GF-D8 (cell line): ENCODE measurements at regions not wholly inside any gene's neighbourhood (a gene's known extent, or its start where the extent isn't known, plus 50 kb on each side); places are given as distances from the start of the nearest gene placed in this dataset.
"Not testable (repeated sequence)": the region's sequence is repeated elsewhere in the genome, so short reads cannot be mapped to it uniquely, and the experiment has no call there.

Experiments
- DNase-seq: peaks from one replicate; lab custom pipeline; 2025; lab: John Stamatoyannopoulos, UW

GRCh38 chr5:168092209-168093185 lies 198.9 kb upstream of the WWC1 start:
- no peak for DNase-seq

- DNase-seq, result no peak
Measured at GRCh38 chr5:168093200-168093910, 198.1 kb upstream of the WWC1 start.

- DNase-seq, result no peak
Measured at GRCh38 chr5:168096525-168096924, 194.9 kb upstream of the WWC1 start.

DNA sequence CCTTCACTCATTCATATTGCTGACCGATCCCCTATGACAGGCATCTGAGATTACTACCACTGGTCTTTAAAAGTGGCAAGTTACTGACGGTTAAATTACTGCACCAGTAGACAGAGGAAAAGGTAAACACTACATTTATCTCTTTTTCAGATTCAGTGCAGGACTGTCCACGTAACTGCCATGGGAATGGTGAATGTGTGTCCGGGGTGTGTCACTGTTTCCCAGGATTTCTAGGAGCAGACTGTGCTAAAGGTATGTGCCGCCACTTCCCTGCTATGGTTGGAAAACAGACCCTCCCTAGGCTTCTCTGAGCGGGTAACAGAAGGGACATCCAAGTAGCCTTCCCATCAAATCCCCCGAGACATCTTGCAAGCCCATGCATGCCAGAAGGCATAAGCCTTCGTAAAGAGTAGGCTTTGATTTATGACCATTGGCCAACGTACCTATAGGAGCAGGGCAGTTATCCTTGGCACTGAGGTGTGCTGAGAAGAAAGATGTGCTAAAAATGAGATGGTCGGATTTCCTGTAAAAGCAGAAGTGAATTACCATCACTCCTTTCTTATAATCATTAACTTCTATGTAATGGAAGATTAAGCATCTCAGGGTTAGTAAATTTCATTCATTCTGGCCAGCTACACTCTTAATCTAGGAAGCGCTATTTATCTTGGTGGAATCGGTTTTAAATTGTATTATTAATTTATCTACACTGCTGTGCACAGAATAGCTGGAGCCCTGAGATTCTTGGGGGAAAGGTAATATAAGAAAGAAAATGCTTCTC lies 193.4 kb upstream of the WWC1 start:
- no peak for DNase-seq

DNA sequence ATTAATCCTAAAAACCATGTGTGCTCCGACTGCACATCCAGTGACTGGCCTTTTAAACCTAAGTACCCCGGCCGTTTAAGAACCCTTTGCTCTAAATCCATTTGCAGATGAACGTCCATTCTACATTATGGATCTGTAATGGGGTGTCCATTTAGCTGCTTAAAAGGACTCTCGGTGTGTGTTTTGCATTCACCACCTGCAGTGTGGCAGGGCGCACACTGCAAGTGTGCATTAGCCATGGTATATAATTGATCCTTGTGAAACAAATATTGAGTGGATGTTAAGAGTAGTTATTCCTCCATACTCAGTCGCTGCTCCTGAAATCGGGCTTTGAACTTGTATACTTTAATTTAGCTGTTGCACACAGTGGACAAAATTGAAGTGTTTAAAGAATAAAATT lies 190.1 kb upstream of the WWC1 start:
- DNase-seq, result no peak

DNA sequence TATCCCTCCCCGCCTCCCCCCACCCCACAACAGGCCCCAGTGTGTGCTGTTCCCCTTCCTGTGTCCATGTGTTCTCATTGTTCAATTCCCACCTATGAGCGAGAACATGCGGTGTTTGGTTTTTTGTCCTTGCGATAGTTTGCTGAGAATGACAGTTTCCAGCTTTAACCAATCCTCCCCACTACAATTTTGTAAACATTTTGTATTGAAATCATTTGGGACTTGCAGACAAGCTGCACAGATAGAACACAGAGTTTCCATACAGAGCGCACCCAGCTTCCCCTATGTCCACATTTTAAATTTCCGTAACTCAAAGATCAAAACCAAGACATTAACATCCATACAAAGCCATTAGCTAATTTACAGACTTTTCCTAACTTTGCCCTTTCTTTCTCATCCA lies 188.4 kb upstream of the WWC1 start:
- not testable (repeated sequence) for DNase-seq

DNA sequence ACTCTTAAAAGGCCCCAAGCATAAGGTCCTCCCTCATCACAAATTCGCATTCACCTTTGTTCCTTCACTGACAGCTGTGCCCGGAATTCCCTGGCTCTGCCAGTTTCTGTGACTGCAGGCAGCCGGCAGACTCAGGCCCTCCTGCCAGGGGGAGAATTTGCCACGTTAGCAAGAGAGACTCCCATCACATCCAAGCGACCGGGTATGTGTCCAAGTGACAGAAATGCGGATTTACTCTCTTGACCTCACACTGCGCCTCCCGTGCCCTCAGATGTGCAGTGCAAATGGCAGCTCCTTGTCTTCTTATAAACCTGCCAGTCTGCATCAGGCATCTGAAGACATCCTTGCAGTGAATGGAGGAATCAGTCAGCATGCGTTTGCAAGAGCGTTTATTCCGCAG lies 187.1 kb upstream of the WWC1 start:
- no peak for DNase-seq

- DNase-seq, result no peak
Measured at GRCh38 chr5:168104811-168105481, 186.5 kb upstream of the WWC1 start.

DNA sequence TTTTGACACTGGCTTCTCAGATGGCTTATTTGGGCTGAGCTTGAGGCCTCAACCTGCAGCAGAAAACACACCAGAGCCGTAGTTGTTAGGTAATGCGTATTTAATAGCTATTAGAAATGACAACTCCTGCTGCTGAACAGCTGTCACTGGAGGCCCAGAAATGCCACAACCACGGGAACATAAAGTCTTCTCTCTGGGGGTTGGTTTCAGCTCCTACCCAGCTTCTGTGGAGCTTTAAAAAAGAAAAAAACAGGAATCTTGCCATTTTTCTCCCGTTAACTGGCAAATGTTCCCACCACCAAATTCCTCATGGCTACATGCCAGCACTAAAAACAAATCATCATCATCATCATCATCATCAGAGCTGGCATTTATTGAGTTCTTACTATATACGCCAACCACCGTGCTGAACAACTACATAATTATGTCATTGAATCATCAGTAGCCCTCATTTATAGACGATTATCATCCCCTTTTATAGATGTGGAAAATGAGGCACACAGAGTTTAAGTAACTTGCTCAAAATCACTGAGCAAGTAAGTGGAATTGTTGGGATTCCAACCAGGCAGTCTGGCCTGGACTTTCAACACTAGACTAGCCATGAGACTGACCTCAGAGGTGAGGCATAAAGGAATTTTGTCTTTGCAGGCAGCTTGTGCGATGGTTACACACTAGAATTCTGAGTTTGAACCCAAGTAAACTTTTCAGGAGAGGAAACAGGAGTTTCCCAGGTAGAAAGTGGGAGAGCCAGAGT lies 185.3 kb upstream of the WWC1 start:
- no peak for DNase-seq

DNA sequence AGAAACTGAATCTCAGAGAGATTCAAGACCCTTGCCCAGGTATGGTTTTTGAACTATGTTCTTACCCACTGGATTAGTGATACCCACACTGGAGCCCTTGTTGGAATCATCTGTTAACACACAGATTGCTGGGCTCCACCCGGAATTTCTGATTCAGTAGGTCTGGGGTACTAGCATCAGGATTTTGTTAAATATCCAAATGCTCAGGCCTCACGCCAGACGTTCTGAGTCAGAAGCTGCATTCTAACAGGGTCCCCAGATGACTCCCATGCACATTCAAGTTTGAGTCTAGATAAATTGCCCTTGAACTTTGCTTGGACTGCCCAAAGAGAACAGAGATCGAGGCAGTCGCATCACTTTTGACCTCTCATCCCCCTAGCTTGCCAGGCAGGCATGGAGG lies 182.0 kb upstream of the WWC1 start:
- DNase-seq, result no peak

DNA sequence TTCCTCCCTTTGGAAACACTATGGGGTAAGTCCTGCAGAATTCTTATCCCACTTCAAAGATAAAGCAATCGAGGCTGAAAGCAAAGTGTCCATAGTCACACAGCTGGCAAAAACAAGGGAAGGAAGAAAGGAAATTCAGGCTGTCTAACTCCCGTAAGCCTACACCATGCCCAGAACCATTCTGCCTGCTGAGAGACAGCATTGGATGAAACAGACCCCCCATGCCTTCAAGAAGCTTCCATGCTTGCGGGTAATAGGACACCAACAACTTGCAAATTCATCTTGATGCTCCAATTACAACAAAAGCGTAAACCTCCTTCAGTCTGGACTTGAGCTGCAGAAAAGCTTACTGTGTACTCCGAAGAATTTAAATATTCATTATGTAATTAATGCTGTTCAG lies 181.1 kb upstream of the WWC1 start:
- no peak for DNase-seq

GRCh38 chr5:168110870-168111832 lies 180.3 kb upstream of the WWC1 start:
- DNase-seq, result no peak

- no peak for DNase-seq
Measured at GRCh38 chr5:168114444-168115017, 176.9 kb upstream of the WWC1 start.

DNA sequence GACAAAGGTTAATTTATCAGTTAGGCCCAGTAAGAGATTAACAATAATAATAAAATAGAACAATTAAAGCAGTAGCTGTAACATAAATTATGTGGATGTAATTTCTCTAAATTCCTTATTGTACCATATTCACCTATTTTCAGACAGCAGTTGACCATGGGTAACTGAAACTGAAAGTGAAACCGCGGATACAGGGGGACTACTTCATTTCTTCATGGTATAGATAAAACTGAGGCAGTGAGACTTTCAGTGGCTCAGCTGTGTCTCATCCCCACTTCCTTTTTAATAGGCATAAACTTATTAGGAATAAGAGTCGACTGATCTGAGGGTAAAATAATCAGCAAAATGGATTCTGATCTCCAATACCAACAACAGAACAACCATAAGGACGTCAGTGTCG lies 174.0 kb upstream of the WWC1 start:
- no peak for DNase-seq

DNA sequence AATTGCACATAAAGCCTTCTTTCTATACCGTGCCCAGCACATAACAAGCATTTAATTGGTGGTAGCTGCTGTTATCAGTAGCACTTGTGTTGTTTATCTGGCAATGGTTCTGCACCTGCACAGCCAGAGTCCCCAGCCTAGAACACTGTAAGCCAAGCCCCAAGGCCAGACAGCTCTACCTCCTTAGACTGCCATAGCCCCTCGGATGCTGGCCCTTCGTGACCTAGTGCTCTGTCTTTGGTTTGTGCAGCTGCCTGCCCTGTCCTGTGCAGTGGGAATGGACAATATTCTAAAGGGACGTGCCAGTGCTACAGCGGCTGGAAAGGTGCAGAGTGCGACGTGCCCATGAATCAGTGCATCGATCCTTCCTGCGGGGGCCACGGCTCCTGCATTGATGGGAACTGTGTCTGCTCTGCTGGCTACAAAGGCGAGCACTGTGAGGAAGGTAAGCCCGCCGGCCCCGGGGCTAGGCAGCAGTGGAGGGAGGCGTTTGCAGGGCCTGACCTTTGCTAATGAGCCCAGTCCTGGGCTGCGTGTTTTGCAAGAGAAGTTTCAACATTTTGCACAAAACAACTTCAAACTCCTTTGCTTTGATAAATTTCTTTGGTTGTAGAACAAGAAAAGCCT lies 173.3 kb upstream of the WWC1 start:
- no peak for DNase-seq

DNA sequence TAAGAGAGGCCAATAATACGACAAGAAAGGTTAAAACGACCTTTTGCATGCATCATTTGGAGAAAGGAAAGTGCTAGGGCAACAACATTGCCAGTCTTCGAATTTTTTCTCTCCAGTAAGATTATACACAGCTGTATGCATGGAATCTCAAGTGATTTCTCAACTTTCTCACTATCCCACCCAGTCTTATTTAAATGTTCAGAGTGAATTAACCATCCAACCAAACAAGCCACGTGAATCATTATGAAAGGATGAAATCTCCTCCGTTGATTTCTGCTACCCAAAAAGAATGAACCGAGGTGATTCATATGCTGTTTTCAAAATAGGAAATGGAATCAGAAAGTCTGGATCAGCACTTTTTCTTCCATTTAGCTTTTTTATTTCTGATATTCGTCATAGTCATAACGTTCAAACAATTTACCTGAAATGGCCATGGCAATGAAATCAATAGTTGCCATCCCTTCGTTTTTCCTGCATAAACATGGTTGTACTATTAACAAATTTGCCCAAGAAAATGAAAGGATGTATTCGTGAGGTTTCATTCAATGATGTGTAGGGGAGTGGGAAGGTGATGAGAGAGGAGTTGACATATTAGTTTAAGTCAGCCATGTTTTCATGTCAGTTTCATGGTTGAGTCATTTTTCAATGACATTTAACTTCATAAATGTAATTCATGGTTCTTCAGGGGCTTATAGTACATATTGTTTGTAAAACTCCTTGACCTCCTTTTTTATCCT lies 170.9 kb upstream of the WWC1 start:
- no peak for DNase-seq

DNA sequence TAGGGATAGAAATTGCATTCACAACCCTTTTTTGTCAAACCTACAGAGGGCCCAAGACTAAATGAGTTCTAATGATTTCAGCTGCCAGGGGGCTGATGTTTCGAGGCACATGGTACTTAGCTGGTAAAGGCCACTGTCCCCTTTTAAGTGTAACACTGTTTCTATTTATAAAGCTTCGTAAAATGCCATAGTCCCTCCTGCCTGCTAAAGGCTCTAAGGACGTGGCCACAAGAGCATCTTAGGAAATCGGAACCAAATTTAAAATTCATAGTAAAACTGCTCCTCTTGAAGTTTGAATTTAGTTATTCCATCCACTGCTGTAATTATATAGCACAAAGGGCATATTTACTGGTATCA lies 170.3 kb upstream of the WWC1 start:
- DNase-seq, result no peak
